Astrocyte (in vitro differentiated cells and primary cell): ENCODE measurements at regions not wholly inside any gene's neighbourhood (a gene's known extent, or its start where the extent isn't known, plus 50 kb on each side); places are given as distances from the start of the nearest gene placed in this dataset.

Experiments used
- DNase-seq: peaks from one replicate; pipeline ENCODE4 v3.0.0-alpha.2; 2010; ENCODE audit warnings: low read depth
- FAIRE-seq: peaks from 2 replicates; lab custom pipeline; 2011; peaks lifted over from hg19 to GRCh38; lab: Jason Lieb, UNC
- H2AFZ ChIP-seq: 2 replicates; pipeline ENCODE4 v1.6.0; 2012; ENCODE audit warnings: low read depth, low read length, inconsistent platforms
- H3K27ac ChIP-seq: 2 replicates; pipeline ENCODE4 v1.5.1; 2011; ENCODE audit warnings: low read depth, low read length, inconsistent platforms
- H3K27me3 ChIP-seq: 2 replicates; pipeline ENCODE4 v1.6.0; 2011; ENCODE audit warnings: low read length, inconsistent platforms; ENCODE audit not compliant: insufficient read depth
- H3K36me3 ChIP-seq: 2 replicates; pipeline ENCODE4 v1.5.1; 2011; ENCODE audit warnings: low read length, inconsistent platforms; ENCODE audit not compliant: insufficient read depth
- H3K4me1 ChIP-seq: 2 replicates; pipeline ENCODE4 v1.5.1; 2011; ENCODE audit warnings: low read length, inconsistent platforms; ENCODE audit not compliant: insufficient read depth
- H3K4me2 ChIP-seq: 2 replicates; pipeline ENCODE4 v1.6.0; 2012; ENCODE audit warnings: low read length, inconsistent platforms
- H3K4me3 ChIP-seq: 2 replicates; pipeline ENCODE4 v1.5.1; 2011; ENCODE audit warnings: low read depth, mild to moderate bottlenecking, low read length, inconsistent platforms; ENCODE audit not compliant: insufficient read depth
- H3K79me2 ChIP-seq: 2 replicates; pipeline ENCODE4 v1.6.0; 2012; ENCODE audit warnings: mild to moderate bottlenecking, low read length, inconsistent platforms; ENCODE audit not compliant: insufficient read depth
- H3K9ac ChIP-seq: 2 replicates; pipeline ENCODE4 v1.6.0; 2012; ENCODE audit warnings: mild to moderate bottlenecking, low read length, inconsistent platforms
- H3K9me3 ChIP-seq: 2 replicates; pipeline ENCODE4 v1.5.1; 2012; ENCODE audit warnings: low read depth, mild to moderate bottlenecking, low read length, inconsistent platforms; ENCODE audit not compliant: insufficient read depth
- H4K20me1 ChIP-seq: 2 replicates; pipeline ENCODE4 v1.6.0; 2012; ENCODE audit warnings: low read length, inconsistent platforms; ENCODE audit not compliant: insufficient read depth
- H3K27ac Mint-ChIP-seq: one replicate; pipeline ENCODE4 v1.8.0; 2021; ENCODE audit warnings: mild to moderate bottlenecking, mixed read lengths; ENCODE audit not compliant: unreplicated experiment
- H3K27me3 Mint-ChIP-seq: one replicate; pipeline ENCODE4 v1.8.0; 2021; ENCODE audit warnings: low read depth, mixed read lengths; ENCODE audit not compliant: unreplicated experiment
- H3K36me3 Mint-ChIP-seq: one replicate; pipeline ENCODE4 v1.8.0; 2021; ENCODE audit warnings: low read depth, mixed read lengths; ENCODE audit not compliant: unreplicated experiment
- H3K4me1 Mint-ChIP-seq: one replicate; pipeline ENCODE4 v1.8.0; 2021; ENCODE audit warnings: low read depth, mixed read lengths; ENCODE audit not compliant: unreplicated experiment
- H3K4me3 Mint-ChIP-seq: one replicate; pipeline ENCODE4 v1.8.0; 2021; ENCODE audit warnings: mild to moderate bottlenecking, moderate library complexity, mixed read lengths; ENCODE audit not compliant: unreplicated experiment
- H3K9me3 Mint-ChIP-seq: one replicate; pipeline ENCODE4 v1.8.0; 2021; ENCODE audit warnings: mild to moderate bottlenecking, mixed read lengths; ENCODE audit not compliant: unreplicated experiment
- EZH2 ChIP-seq: IDR thresholded peaks from 2 replicates; pipeline ENCODE4 v1.6.1; 2012; ENCODE audit warnings: mild to moderate bottlenecking, low read length, inconsistent platforms; ENCODE audit not compliant: insufficient read depth
- TF ChIP-seq, protein P1 (sequence below): IDR thresholded peaks from 2 replicates; pipeline ENCODE4 v1.5.1; 2011; ENCODE audit warnings: low read depth, mild to moderate bottlenecking, inconsistent platforms, low read length, moderate library complexity; ENCODE audit not compliant: insufficient read depth

DNA sequence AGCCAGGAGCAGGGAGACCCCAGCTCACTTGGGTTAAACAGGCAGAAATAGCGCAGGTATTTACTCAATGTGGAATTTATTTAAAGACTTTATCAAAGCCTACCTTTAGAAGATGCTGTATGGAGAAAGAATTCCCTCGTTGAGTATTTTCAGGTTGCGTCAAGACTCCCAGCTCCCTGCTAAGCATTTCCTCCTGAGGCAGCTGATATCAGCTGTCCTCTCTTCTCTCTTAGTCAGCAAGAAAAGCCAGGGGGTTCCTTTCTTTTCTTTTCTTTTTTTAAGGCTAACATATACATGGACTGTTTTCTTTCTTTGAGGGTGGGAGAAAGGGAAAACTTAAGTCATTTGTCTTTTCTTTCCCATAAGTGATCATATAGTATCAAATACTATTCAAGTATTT lies 125.8 kb upstream of the POU2AF2 start:
- Mint-ChIP-seq H3K27ac (no peak overlapping the region), H3K27me3 (peaks cover 8% of the 10 kb centered on the region)

DNA sequence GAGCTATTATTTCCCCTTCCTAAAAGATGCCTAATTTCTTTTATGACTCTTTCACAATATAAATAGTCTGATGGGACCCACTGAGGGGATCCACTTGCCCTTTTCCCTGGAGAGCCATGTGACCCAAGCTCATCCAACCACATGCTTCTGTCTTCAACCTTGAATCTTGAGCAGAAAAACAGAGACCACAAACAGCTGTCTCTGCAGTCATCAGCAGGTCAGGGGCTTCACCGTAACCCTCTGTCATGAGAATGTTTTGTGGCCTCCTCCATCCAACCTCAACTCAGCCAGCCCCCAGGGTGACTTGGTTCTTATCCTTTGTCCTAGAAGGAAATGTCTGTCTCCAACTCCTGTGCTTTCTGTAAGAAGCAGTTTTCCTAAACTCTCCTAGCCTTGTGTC lies 129.6 kb upstream of the POU2AF2 start:
- H3K9ac ChIP-seq = no peak overlapping the region
- FAIRE-seq (no peak), DNase-seq (no peak)
- no peak overlapping the region for H3K27ac ChIP-seq
- H3K27me3 Mint-ChIP-seq = peaks cover 3% of the 10 kb centered on the region
- H3K9me3 ChIP-seq = no peaks in the 10 kb centered on the region
- no peaks in the 10 kb centered on the region for H3K9me3 Mint-ChIP-seq
- no peak overlapping the region for H3K4me2 ChIP-seq
- H3K4me3 Mint-ChIP-seq = no peak overlapping the region
- H3K4me1 Mint-ChIP-seq = no peaks in the 10 kb centered on the region
- H3K4me3 ChIP-seq = no peak overlapping the region
- no peaks in the 10 kb centered on the region for H3K36me3 ChIP-seq
- no peak overlapping the region for H3K27ac Mint-ChIP-seq
- TF ChIP-seq, protein P1, sequence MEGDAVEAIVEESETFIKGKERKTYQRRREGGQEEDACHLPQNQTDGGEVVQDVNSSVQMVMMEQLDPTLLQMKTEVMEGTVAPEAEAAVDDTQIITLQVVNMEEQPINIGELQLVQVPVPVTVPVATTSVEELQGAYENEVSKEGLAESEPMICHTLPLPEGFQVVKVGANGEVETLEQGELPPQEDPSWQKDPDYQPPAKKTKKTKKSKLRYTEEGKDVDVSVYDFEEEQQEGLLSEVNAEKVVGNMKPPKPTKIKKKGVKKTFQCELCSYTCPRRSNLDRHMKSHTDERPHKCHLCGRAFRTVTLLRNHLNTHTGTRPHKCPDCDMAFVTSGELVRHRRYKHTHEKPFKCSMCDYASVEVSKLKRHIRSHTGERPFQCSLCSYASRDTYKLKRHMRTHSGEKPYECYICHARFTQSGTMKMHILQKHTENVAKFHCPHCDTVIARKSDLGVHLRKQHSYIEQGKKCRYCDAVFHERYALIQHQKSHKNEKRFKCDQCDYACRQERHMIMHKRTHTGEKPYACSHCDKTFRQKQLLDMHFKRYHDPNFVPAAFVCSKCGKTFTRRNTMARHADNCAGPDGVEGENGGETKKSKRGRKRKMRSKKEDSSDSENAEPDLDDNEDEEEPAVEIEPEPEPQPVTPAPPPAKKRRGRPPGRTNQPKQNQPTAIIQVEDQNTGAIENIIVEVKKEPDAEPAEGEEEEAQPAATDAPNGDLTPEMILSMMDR = no peak
- H3K4me1 ChIP-seq = no peaks in the 10 kb centered on the region
- H3K79me2 ChIP-seq = no peaks in the 10 kb centered on the region
- H3K36me3 Mint-ChIP-seq = no peaks in the 10 kb centered on the region
- no peaks in the 10 kb centered on the region for H3K27me3 ChIP-seq
- no peaks in the 10 kb centered on the region for H4K20me1 ChIP-seq
- no peak overlapping the region for H2AFZ ChIP-seq

More for the DNA sequence above, 125.8 kb upstream of the POU2AF2 start:
- Histone ChIP-seq H3K4me3 (no peak overlapping the region), H4K20me1 (no peaks in the 10 kb centered on the region), H3K4me2 (no peak overlapping the region), H2AFZ (no peak overlapping the region), H3K9me3 (no peaks in the 10 kb centered on the region), H3K4me1 (no peaks in the 10 kb centered on the region), H3K27ac (no peak overlapping the region), H3K9ac (no peak overlapping the region), H3K36me3 (no peaks in the 10 kb centered on the region), H3K27me3 (peaks cover 2% of the 10 kb centered on the region), H3K79me2 (no peaks in the 10 kb centered on the region)
- Mint-ChIP-seq H3K4me1 (no peaks in the 10 kb centered on the region), H3K4me3 (no peak overlapping the region), H3K9me3 (no peaks in the 10 kb centered on the region), H3K36me3 (no peaks in the 10 kb centered on the region)
- no peak for TF ChIP-seq EZH2
- TF ChIP-seq, protein P1 = no peak
- no peak for DNase-seq
- no peak for FAIRE-seq

GRCh38 chr11:111114091-111114490 lies 131.4 kb upstream of the POU2AF2 start:
- peaks cover 3% of the 10 kb centered on the region for H3K27me3 Mint-ChIP-seq
- Histone ChIP-seq H4K20me1 (no peaks in the 10 kb centered on the region), H3K4me3 (no peak overlapping the region), H3K36me3 (no peaks in the 10 kb centered on the region), H3K27me3 (no peaks in the 10 kb centered on the region), H3K4me1 (no peaks in the 10 kb centered on the region), H3K27ac (no peak overlapping the region), H3K79me2 (no peaks in the 10 kb centered on the region), H3K4me2 (no peak overlapping the region), H3K9me3 (no peaks in the 10 kb centered on the region), H3K9ac (no peak overlapping the region), H2AFZ (no peak overlapping the region)
- no peaks in the 10 kb centered on the region for H3K9me3 Mint-ChIP-seq
- H3K36me3 Mint-ChIP-seq = no peaks in the 10 kb centered on the region
- H3K4me1 Mint-ChIP-seq = no peaks in the 10 kb centered on the region
- FAIRE-seq (no peak), DNase-seq (no peak)
- H3K27ac Mint-ChIP-seq = no peak overlapping the region
- H3K4me3 Mint-ChIP-seq = no peak overlapping the region
- TF ChIP-seq, protein P1 = no peak
- TF ChIP-seq EZH2 = no peak
